IMR-90 (cell line): ENCODE measurements at regions not wholly inside any gene's neighbourhood (a gene's known extent, or its start where the extent isn't known, plus 50 kb on each side); places are given as distances from the start of the nearest gene placed in this dataset.

ENCODE experiments used
- ATAC-seq: fragments of 200-7000 bp; cut with Tn5 transposase; 2 replicates; pipeline ENCODE4 v1.9.1; 2020; ENCODE audit warnings: low read depth, mild to moderate bottlenecking, moderate library complexity
- BruUV-seq: library from RNA; stranded (reverse); fragments of 400-500 nt; replicated peaks from 2 replicates; lab custom pipeline; 2021; lab: Mats Ljungman, UMichigan
- CTCF ChIA-PET: fragments of 300-600 bp; formaldehyde crosslinking; extraction: SDS; loops from one replicate; lab custom pipeline; 2021; ENCODE audit warnings: antibody characterized with exemption; lab: Yijun Ruan, JAX
- POLR2A ChIA-PET: fragments of 300-600 bp; sonication (Branson Sonifier 250); formaldehyde crosslinking; loops from one replicate; lab custom pipeline; 2022; ENCODE audit warnings: antibody characterized with exemption; ENCODE audit not compliant: unreplicated experiment; lab: Charles Lee
- DNase-seq: peaks from one replicate; pipeline ENCODE4 v3.0.0; 2013
- H2AFZ ChIP-seq: replicated peaks from 2 replicates; pipeline ENCODE3; 2013; ENCODE audit warnings: low read length, mild to moderate bottlenecking; ENCODE audit not compliant: poor library complexity
- H2AK5ac ChIP-seq: 2 replicates; pipeline ENCODE4 v1.6.1; 2013; ENCODE audit warnings: low read depth, low read length, inconsistent platforms
- H2AK9ac ChIP-seq: replicated peaks from 2 replicates; pipeline ENCODE3; 2013; ENCODE audit warnings: mild to moderate bottlenecking, low read depth, low read length, moderate library complexity; ENCODE audit not compliant: poor library complexity
- H2BK120ac ChIP-seq: 2 replicates; pipeline ENCODE4 v1.6.1; 2013; ENCODE audit warnings: low read depth, low read length, inconsistent platforms
- H2BK15ac ChIP-seq: 3 replicates; pipeline ENCODE4 v1.6.1; 2013; ENCODE audit warnings: low read depth, low read length, inconsistent platforms
- H2BK20ac ChIP-seq: 2 replicates; pipeline ENCODE4 v1.6.1; 2013; ENCODE audit warnings: low read depth, mild to moderate bottlenecking, inconsistent platforms, low read length, moderate library complexity
- H2BK5ac ChIP-seq: 2 replicates; pipeline ENCODE4 v1.6.1; 2013; ENCODE audit warnings: mild to moderate bottlenecking, low read depth, low read length, inconsistent platforms; ENCODE audit not compliant: poor library complexity, severe bottlenecking
- H3K14ac ChIP-seq: replicated peaks from 2 replicates; pipeline ENCODE4 v1.6.1; 2013; ENCODE audit warnings: low read depth, low read length, inconsistent platforms
- H3K18ac ChIP-seq: 2 replicates; pipeline ENCODE4 v1.6.1; 2013; ENCODE audit warnings: low read depth, low read length, control low read depth
- H3K23ac ChIP-seq: 2 replicates; pipeline ENCODE4 v1.6.1; 2013; ENCODE audit warnings: low read depth, low read length, inconsistent platforms
- H3K27ac ChIP-seq: 2 replicates; pipeline ENCODE4 v1.5.1; 2013; ENCODE audit warnings: mild to moderate bottlenecking, control low read depth, low read length; ENCODE audit not compliant: insufficient read depth
- H3K27me3 ChIP-seq: 2 replicates; pipeline ENCODE4 v1.6.1; 2013; ENCODE audit warnings: low read length; ENCODE audit not compliant: control insufficient read depth, insufficient read depth
- H3K36me3 ChIP-seq: 2 replicates; pipeline ENCODE4 v1.6.1; 2013; ENCODE audit warnings: low read length, mixed read lengths; ENCODE audit not compliant: control insufficient read depth, insufficient read depth
- H3K4ac ChIP-seq: 2 replicates; pipeline ENCODE4 v1.6.1; 2013; ENCODE audit warnings: low read depth, low read length, inconsistent platforms
- H3K4me1 ChIP-seq: 2 replicates; pipeline ENCODE4 v1.6.1; 2013; ENCODE audit warnings: low read length, mixed read lengths; ENCODE audit not compliant: control insufficient read depth, insufficient read depth
- H3K4me2 ChIP-seq: 2 replicates; pipeline ENCODE4 v1.6.1; 2013; ENCODE audit warnings: low read depth, mild to moderate bottlenecking, control low read depth, low read length, moderate library complexity
- H3K4me3 ChIP-seq: 2 replicates; pipeline ENCODE4 v1.5.1; 2013; ENCODE audit warnings: low read depth, mild to moderate bottlenecking, control low read depth, low read length, moderate library complexity; ENCODE audit not compliant: insufficient read depth
- H3K56ac ChIP-seq: 2 replicates; pipeline ENCODE4 v1.6.1; 2013; ENCODE audit warnings: low read length, inconsistent platforms; ENCODE audit not compliant: insufficient read depth; ENCODE audit errors: extremely low read depth
- H3K79me1 ChIP-seq, 2 experiments: 2 replicates each; pipeline ENCODE4 v1.6.1; 2013; ENCODE audit warnings: low read length in 2 of 2, inconsistent platforms in 1 of 2, low read depth in 1 of 2
- H3K9ac ChIP-seq: 2 replicates; pipeline ENCODE4 v1.6.1; 2013; ENCODE audit warnings: low read depth, low read length, control low read depth
- H3K9me1 ChIP-seq: 2 replicates; pipeline ENCODE4 v1.6.1; 2013; ENCODE audit warnings: low read length, inconsistent platforms; ENCODE audit not compliant: insufficient read depth
- H3K9me3 ChIP-seq: 2 replicates; pipeline ENCODE4 v1.6.1; 2013; ENCODE audit warnings: low read length; ENCODE audit not compliant: control insufficient read depth, insufficient read depth
- H4K20me1 ChIP-seq: 2 replicates; pipeline ENCODE4 v1.6.1; 2013; ENCODE audit warnings: low read length, inconsistent platforms; ENCODE audit not compliant: insufficient read depth
- H4K5ac ChIP-seq: 2 replicates; pipeline ENCODE4 v1.6.1; 2013; ENCODE audit warnings: mild to moderate bottlenecking, low read depth, low read length, control low read depth
- H4K8ac ChIP-seq, 2 experiments: 2 replicates each; pipeline ENCODE4 v1.6.1; 2013; ENCODE audit warnings: low read depth in 2 of 2, low read length in 2 of 2, control low read depth in 1 of 2, inconsistent platforms in 1 of 2
- H4K91ac ChIP-seq: 2 replicates; pipeline ENCODE4 v1.6.1; 2013; ENCODE audit warnings: low read depth, low read length, inconsistent platforms; ENCODE audit not compliant: insufficient read depth
- CEBPB ChIP-seq: IDR thresholded peaks from 2 replicates; pipeline ENCODE4 v1.6.1; 2012; ENCODE audit warnings: low read depth, low read length, improper control_type of control experiment
- CHD1 ChIP-seq: IDR thresholded peaks from 2 replicates; pipeline ENCODE4 v1.6.1; 2012; ENCODE audit warnings: low read depth, low read length, improper control_type of control experiment
- MAFK ChIP-seq: IDR thresholded peaks from 2 replicates; pipeline ENCODE4 v1.6.1; 2012; ENCODE audit warnings: low read depth, low read length, improper control_type of control experiment
- MAZ ChIP-seq: IDR thresholded peaks from 2 replicates; pipeline ENCODE4 v1.6.1; 2012; ENCODE audit warnings: low read depth, mild to moderate bottlenecking, low read length, improper control_type of control experiment, moderate library complexity, borderline replicate concordance
- MXI1 ChIP-seq: IDR thresholded peaks from 2 replicates; pipeline ENCODE4 v1.6.1; 2012; ENCODE audit warnings: low read depth, mild to moderate bottlenecking, low read length, moderate library complexity, borderline replicate concordance
- POLR2A ChIP-seq: IDR thresholded peaks from 2 replicates; pipeline ENCODE4 v1.6.1; 2012; ENCODE audit warnings: mild to moderate bottlenecking, low read depth, low read length
- RFX5 ChIP-seq: IDR thresholded peaks from 2 replicates; pipeline ENCODE4 v1.8.0; 2012; ENCODE audit warnings: low read depth, mild to moderate bottlenecking, low read length, moderate library complexity
- WGBS, 2 experiments: methylation state at CpG; one replicate each; pipeline versions ENCODE4 v1.1.5 to v1.1.7; 2013; ENCODE audit warnings: missing lambda C conversion rate in 2 of 2; ENCODE audit not compliant: insufficient read length in 1 of 2; ENCODE audit errors: extremely low coverage in 2 of 2; 5-methylcytosine and 5-hydroxymethylcytosine counted together
- dilution Hi-C: fragments of 300-500 bp; cut with HindIII; formaldehyde crosslinking; loops from one replicate; pipeline ENCODE4 v1.14.3; 2018; ENCODE audit warnings: low sequenced_read_pairs; ENCODE audit not compliant: unreplicated experiment
- in situ Hi-C: fragments of 300-500 bp; cut with MboI; formaldehyde crosslinking; loops from 3 replicates; pipeline ENCODE4 v1.14.3; 2019; ENCODE audit warnings: low sequenced_read_pairs, inconsistent platforms, mixed read lengths
- intact Hi-C: fragments of 100-400 bp; cut with micrococcal nuclease; formaldehyde crosslinking; loops from 2 replicates; pipeline ENCODE4 v1.10.0; 2022
- TF ChIP-seq, protein P1 (sequence below): fragments of 150-350 bp; IDR thresholded peaks from 2 replicates; pipeline ENCODE4 v1.6.1; 2016; ENCODE audit warnings: low read depth, mild to moderate bottlenecking, low read length, moderate library complexity, borderline replicate concordance
- TF ChIP-seq, protein P2 (sequence below): fragments of 150-350 bp; IDR thresholded peaks from 2 replicates; pipeline ENCODE4 v1.6.1; 2017; ENCODE audit warnings: mild to moderate bottlenecking, antibody characterized with exemption, low read length, low read depth

DNA sequence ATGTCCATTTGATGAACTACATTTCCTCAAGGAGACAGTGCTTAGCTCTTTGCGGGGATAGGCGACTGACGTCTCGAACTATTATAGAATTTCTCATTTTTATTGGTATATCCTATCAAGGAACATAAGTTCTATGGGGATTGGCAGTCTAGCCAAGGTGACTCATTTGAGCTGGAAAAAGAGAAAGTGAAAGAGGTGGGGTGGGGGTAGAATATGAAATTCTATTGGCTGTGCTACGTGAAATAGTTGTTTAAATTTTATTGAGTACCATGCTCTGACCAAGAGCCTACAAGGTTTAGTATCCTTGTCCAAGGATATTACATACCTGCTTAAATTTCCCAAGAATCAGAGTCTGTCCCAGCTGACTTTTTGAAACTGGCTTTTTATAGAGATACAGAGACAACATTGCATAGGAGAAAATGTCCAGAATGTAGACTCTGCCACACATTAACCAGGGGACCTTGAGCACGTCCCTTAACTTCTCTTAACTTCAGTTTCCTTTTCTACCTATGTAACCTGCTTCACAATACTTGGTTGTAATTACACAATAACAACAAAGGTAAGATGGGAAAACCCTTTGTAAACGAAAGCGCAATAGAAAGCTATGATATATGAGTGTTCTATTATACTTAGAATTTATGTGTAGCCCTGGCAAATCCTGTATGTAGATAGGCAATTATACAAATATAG lies 226.4 kb upstream of the WWC1 start:
- Histone ChIP-seq H2AK9ac (no peak overlapping the region), H3K79me1 (no peaks in the 10 kb centered on the region), H3K23ac (no peak overlapping the region), H4K91ac (no peak overlapping the region), H3K4ac (no peak overlapping the region), H2BK120ac (no peak overlapping the region), H4K20me1 (no peaks in the 10 kb centered on the region), H3K36me3 (no peaks in the 10 kb centered on the region), H3K4me1 (no peaks in the 10 kb centered on the region), H2AK5ac (no peak overlapping the region), H3K14ac (no peak overlapping the region), H3K27ac (no peak overlapping the region), H2BK5ac (no peak overlapping the region), H3K56ac (no peak overlapping the region), H2BK15ac (no peak overlapping the region), H3K9ac (no peak overlapping the region), H4K8ac (no peak overlapping the region), H2BK20ac (no peak overlapping the region), H4K5ac (no peak overlapping the region), H3K4me3 (no peak overlapping the region), H3K4me2 (no peak overlapping the region), H3K27me3 (no peaks in the 10 kb centered on the region; the same call in 1 of the 2 replicates), H3K9me3 (no peaks in the 10 kb centered on the region), H2AFZ (no peak overlapping the region), H3K9me1 (no peaks in the 10 kb centered on the region), H3K18ac (no peak overlapping the region)
- CTCF ChIA-PET, result no interaction called here
- intact Hi-C loops (no loop called here), dilution Hi-C loops (no loop called here), in situ Hi-C loops (no loop called here)
- no peak for TF ChIP-seq MXI1
- TF ChIP-seq CEBPB, result no peak
- no peak for TF ChIP-seq MAFK
- TF ChIP-seq POLR2A, result no peak
- TF ChIP-seq, protein P1, sequence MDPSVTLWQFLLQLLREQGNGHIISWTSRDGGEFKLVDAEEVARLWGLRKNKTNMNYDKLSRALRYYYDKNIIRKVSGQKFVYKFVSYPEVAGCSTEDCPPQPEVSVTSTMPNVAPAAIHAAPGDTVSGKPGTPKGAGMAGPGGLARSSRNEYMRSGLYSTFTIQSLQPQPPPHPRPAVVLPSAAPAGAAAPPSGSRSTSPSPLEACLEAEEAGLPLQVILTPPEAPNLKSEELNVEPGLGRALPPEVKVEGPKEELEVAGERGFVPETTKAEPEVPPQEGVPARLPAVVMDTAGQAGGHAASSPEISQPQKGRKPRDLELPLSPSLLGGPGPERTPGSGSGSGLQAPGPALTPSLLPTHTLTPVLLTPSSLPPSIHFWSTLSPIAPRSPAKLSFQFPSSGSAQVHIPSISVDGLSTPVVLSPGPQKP, result no peak
- TF ChIP-seq, protein P2, sequence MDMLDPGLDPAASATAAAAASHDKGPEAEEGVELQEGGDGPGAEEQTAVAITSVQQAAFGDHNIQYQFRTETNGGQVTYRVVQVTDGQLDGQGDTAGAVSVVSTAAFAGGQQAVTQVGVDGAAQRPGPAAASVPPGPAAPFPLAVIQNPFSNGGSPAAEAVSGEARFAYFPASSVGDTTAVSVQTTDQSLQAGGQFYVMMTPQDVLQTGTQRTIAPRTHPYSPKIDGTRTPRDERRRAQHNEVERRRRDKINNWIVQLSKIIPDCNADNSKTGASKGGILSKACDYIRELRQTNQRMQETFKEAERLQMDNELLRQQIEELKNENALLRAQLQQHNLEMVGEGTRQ, result no peak
- no peak for TF ChIP-seq MAZ
- TF ChIP-seq CHD1, result no peak
- TF ChIP-seq RFX5, result no peak
- POLR2A ChIA-PET, result no interaction called here
- ATAC-seq, result no peak
- BruUV-seq, result no TSS peak
- WGBS, 2 experiments, result no CpG with 5 or more reads among the region's 8 CpGs
- DNase-seq, result no peak
